ENCODE measurements at regions not wholly inside any gene's neighbourhood (a gene's known extent, or its start where the extent isn't known, plus 50 kb on each side); places are given as distances from the start of the nearest gene placed in this dataset.
"Not testable (repeated sequence)": the region's sequence is repeated elsewhere in the genome, so short reads cannot be mapped to it uniquely, and the experiment has no call there.

DNA sequence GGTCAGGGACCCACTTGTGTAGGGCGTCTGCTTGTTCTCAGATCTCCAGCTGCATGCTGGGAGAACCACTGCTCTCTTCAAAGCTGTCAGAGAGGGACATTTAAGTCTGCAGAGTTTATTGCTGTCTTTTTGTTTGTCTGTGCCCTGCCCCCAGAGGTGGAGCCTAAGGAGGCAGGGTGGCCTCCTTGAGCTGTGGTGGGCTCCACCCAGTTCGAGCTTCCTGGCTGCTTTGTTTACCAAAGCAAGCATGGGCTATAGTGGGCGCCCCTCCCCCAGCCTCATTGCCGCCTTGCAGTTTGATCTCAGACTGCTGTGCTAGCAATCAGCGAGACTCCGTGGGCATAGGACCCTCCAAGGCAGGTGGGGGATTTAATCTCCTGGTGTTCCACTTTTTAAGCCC, 154.0 kb upstream of the MTMR8 start:
- TF ChIP-seq, protein P1, sequence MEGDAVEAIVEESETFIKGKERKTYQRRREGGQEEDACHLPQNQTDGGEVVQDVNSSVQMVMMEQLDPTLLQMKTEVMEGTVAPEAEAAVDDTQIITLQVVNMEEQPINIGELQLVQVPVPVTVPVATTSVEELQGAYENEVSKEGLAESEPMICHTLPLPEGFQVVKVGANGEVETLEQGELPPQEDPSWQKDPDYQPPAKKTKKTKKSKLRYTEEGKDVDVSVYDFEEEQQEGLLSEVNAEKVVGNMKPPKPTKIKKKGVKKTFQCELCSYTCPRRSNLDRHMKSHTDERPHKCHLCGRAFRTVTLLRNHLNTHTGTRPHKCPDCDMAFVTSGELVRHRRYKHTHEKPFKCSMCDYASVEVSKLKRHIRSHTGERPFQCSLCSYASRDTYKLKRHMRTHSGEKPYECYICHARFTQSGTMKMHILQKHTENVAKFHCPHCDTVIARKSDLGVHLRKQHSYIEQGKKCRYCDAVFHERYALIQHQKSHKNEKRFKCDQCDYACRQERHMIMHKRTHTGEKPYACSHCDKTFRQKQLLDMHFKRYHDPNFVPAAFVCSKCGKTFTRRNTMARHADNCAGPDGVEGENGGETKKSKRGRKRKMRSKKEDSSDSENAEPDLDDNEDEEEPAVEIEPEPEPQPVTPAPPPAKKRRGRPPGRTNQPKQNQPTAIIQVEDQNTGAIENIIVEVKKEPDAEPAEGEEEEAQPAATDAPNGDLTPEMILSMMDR (IDR thresholded peaks at IDR 0.05): not testable (repeated sequence)
- TF ChIP-seq POLR2A (IDR thresholded peaks at IDR 0.05): not testable (repeated sequence)

Data from testis (tissue), 2 donors.